GM19463 (cell line): ENCODE measurements at regions not wholly inside any gene's neighbourhood (a gene's known extent, or its start where the extent isn't known, plus 50 kb on each side); places are given as distances from the start of the nearest gene placed in this dataset.

Experiments used
- ATAC-seq: cut with Tn5 transposase; IDR thresholded peaks from one replicate; pipeline ENCODE4 v1.9.1; 2021; ENCODE audit warnings: mild to moderate bottlenecking, moderate library complexity; ENCODE audit not compliant: unreplicated experiment

GRCh38 chr10:131424836-131425491 is 113.4 kb upstream of the TCERG1L start:
- ATAC-seq: no peak

GRCh38 chr10:131425752-131426533 is 114.4 kb upstream of the TCERG1L start:
- ATAC-seq: no peak

- ATAC-seq: no peak
Measured at GRCh38 chr10:131426534-131426898, 115.0 kb upstream of the TCERG1L start.

DNA sequence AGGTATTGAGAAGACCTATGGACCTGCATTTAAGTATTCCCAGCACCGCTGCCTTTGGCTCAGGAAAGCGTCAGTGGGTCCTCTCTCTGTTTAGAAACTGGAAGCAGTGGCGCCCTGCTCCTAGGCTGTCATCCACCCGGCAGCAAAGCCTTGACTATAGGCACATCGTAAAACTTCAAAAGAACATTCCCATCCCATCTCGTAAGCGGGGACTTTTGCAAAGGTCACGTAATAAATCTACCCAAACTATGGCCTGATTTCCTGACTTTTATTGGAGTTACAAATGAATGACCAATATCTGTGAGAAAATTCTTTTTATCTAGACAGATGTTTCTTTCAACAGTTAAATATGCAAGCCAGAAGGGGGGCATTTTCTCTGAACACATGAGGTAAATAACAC is 115.8 kb upstream of the TCERG1L start:
- no peak for ATAC-seq

DNA sequence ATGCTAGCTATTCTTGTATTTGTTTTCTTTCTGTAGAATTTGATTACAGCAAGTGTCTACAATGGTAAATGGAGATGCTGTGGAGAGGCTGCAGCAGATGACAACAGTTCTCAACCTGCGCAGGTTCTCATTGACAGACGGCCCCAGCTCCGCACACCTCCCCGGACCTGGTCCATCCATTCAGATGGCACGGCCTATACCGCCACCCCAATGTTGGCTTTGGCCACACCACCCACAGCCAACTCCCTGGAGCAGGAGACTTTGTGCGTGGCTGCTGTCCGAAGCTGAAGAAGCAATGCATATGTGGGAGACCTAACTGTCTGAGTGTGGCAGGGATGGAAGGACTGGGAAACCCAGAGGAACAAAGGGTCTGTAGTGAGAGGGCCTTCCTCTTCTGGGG is 116.4 kb upstream of the TCERG1L start:
- ATAC-seq: no peak

GRCh38 chr10:131429141-131429540 is 117.6 kb upstream of the TCERG1L start:
- no peak for ATAC-seq

DNA sequence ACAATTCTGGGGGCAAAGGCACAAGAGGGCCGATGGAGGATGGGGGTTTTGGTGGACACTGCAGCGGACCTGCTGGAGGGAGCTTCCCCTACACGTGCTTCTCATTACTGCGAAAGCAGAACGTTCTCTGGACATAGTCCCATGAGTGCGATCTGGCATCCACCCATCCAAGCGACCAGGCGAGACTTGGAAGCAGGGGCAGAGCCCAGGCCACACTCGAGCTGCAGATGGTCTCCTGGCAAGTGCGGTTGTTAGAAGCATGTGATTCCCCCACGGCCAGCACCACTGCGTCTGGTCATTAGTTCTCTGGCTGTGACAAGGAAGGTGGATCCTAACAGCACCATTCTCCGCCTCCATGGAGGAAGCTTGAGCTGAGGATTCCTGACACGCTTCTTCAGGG is 118.4 kb upstream of the TCERG1L start:
- no peak for ATAC-seq

DNA sequence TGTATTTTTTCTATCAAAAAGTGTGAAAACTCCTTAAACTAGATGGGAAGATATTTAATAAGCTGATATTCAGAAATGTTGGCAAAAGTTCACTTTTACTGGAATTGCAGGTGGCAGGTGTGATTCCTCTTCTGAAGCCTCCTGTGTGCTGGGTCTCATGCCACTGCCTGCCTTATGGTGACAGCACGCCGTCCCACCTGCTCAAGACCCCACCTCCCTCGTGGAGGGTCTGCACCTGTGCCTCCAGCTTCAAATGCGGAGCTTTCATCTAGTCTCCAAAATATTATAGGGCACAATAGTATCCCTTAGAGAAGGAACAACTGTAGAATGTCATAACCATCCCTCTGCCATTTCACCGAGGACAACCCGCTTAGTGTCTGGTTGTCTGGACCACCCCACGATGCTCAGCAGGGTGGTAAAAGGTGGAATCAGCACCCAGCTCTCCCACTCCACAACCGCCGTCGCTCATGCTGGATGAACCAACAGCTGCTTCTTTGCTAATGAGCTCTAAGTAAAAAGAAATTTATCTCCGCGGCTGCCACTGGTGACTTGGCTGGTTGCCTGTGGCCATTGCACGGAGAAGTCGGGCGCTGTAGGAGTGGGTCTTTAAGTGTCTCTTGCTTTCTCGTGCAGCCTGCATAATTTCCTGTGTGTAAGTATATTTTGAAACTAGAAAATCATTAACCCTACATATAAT is 119.3 kb upstream of the TCERG1L start:
- ATAC-seq: no peak

- no peak for ATAC-seq
Measured at GRCh38 chr10:131431533-131431932, 120.0 kb upstream of the TCERG1L start.

- ATAC-seq: no peak
Measured at GRCh38 chr10:131431978-131432690, 120.6 kb upstream of the TCERG1L start.

- ATAC-seq: no peak
Measured at GRCh38 chr10:131433568-131433967, 122.0 kb upstream of the TCERG1L start.

GRCh38 chr10:131435232-131435631 is 123.7 kb upstream of the TCERG1L start:
- ATAC-seq: no peak

DNA sequence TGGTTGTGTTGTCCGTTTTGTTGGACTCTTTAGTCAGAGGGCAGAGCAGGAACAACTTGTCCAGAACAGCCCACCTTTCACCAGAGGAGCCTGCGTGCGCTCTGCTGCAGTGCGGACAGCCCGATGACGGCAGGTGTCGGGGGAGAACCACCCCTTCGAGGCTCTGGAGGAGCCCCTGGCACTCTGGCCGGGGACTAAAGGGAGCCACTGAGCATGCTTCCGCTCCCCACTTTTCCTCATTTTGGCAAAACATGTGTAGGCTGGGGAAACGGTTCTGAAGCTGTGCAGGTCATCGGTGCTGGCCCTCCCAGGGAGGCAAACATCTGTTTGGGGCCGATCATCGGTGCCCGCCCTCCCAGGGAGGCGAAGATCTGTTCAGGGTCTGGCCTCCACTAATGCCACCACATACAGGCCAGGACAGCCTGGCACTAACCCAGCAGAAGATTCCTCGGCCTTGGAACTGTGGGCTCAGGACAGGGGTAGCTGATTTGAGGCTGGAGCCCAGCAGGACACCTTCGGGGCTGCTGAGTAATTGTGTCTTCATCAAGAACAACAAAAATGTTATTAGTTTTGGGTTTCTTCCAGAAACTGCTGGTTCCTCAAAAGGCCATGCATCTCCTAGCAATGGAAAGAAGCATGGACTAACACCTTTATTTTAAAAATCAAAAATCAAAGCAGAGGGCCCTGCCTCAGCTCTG is 124.4 kb upstream of the TCERG1L start:
- no peak for ATAC-seq

- ATAC-seq: no peak
Measured at GRCh38 chr10:131436458-131436857, 124.9 kb upstream of the TCERG1L start.

GRCh38 chr10:131437556-131438475 is 126.3 kb upstream of the TCERG1L start:
- ATAC-seq: no peak

DNA sequence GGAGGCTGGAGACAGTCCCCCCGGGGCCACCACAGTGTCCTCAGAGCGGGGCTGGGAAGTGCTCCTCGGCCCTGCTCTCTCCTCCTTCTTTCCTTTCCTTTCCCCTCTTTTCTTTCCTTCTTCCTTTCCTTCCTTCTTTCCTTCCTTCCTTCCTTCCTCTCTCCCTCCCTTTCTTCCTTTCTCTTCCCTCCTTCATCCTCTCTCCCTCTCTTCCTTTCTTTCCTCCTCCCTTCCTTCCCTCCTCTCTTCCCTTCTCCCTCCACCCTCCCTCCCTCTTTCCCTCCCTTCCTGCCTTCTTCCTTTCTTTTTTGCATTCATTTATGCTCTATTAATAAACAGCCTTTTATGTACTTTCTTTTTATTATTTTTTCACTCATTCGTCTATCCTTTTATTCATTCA is 127.1 kb upstream of the TCERG1L start:
- no peak for ATAC-seq

DNA sequence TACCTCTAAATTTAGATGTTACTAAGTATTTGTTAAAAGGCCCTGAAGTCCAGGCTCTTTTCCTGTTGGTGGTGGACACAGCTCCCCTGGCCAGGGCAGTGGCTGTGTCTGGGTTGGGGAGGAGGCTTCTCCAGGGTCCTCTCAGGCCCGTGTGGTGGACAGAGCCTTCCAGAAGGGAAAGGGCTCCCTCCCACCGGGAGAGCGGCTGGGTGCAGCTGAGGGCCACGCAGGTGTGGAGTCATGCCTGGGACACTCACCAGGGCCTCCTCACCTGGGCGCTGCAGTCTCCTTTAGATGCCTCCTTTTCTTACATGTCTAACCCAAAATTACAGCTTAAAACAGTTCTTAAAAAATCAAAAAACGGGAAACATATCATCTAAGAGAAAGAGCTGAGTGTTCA is 128.2 kb upstream of the TCERG1L start:
- ATAC-seq: no peak

- no peak for ATAC-seq
Measured at GRCh38 chr10:131440405-131441360, 129.2 kb upstream of the TCERG1L start.

DNA sequence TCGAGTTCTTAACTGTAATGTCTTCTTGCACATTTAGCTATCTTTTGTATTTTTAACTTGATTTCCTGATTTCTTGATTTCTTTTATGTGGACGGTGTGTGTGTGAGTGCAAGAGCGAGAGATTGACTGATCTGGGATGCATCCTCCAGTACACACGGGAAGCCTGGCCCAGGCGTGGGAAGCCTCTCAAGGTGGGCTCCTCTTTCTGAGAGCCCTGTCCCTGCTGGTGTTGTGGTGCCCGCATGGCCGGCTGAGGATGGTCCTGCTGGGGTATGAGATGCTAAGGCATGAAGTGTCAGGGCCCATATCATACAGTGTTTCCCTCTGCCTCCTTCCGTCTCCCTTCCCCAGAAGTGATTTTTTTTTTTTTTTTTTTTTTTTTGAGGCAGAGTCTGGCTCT is 130.8 kb upstream of the TCERG1L start:
- ATAC-seq: no peak
